ENCODE measurements at regions not wholly inside any gene's neighbourhood (a gene's known extent, or its start where the extent isn't known, plus 50 kb on each side); places are given as distances from the start of the nearest gene placed in this dataset.

GRCh38 chr6:115000736-115001135 is 657.9 kb upstream of the HS3ST5 start:
- H3K4me1 ChIP-seq (ENCODE audit: control insufficient read depth, insufficient read depth, low read length, poor library complexity, severe bottlenecking): no peaks in the 10 kb centered on the region
- H3K4me3 ChIP-seq (ENCODE audit: insufficient read depth, low read depth, low read length, poor library complexity, severe bottlenecking): no peak overlapping the region
- H3K9me3 ChIP-seq (ENCODE audit: control insufficient read depth, low read length): no peaks in the 10 kb centered on the region
- H3K27me3 ChIP-seq (replicated peaks; ENCODE audit: control insufficient read depth, insufficient read depth, low read length, poor library complexity, severe bottlenecking): no peaks in the 10 kb centered on the region
- H3K27ac ChIP-seq (ENCODE audit: insufficient read depth, low read length, poor library complexity, severe bottlenecking): no peak overlapping the region
- no peak for DNase-seq
- H3K36me3 ChIP-seq (ENCODE audit: control insufficient read depth, insufficient read depth, low read length): no peaks in the 10 kb centered on the region

GRCh38 chr6:114998492-114998891 is 655.7 kb upstream of the HS3ST5 start:
- H3K9me3 ChIP-seq (ENCODE audit: control insufficient read depth, low read length): no peaks in the 10 kb centered on the region
- H3K27me3 ChIP-seq (replicated peaks; ENCODE audit: control insufficient read depth, insufficient read depth, low read length, poor library complexity, severe bottlenecking): no peaks in the 10 kb centered on the region
- no peak overlapping the region for H3K27ac ChIP-seq (ENCODE audit: insufficient read depth, low read length, poor library complexity, severe bottlenecking)
- H3K4me3 ChIP-seq (ENCODE audit: insufficient read depth, low read depth, low read length, poor library complexity, severe bottlenecking): no peak overlapping the region
- no peaks in the 10 kb centered on the region for H3K4me1 ChIP-seq (ENCODE audit: control insufficient read depth, insufficient read depth, low read length, poor library complexity, severe bottlenecking)
- no peaks in the 10 kb centered on the region for H3K36me3 ChIP-seq (ENCODE audit: control insufficient read depth, insufficient read depth, low read length)
- DNase-seq: no peak

- Histone ChIP-seq H3K36me3 (ENCODE audit: control insufficient read depth, insufficient read depth, low read length) (no peaks in the 10 kb centered on the region), H3K27ac (ENCODE audit: insufficient read depth, low read length, poor library complexity, severe bottlenecking) (no peak overlapping the region), H3K27me3 (replicated peaks; ENCODE audit: control insufficient read depth, insufficient read depth, low read length, poor library complexity, severe bottlenecking) (no peaks in the 10 kb centered on the region), H3K4me3 (ENCODE audit: insufficient read depth, low read depth, low read length, poor library complexity, severe bottlenecking) (no peak overlapping the region), H3K4me1 (ENCODE audit: control insufficient read depth, insufficient read depth, low read length, poor library complexity, severe bottlenecking) (no peaks in the 10 kb centered on the region), H3K9me3 (ENCODE audit: control insufficient read depth, low read length) (no peaks in the 10 kb centered on the region)
- DNase-seq: no peak
Measured at GRCh38 chr6:114997813-114998292, 655.0 kb upstream of the HS3ST5 start.

- no peak for DNase-seq
- no peaks in the 10 kb centered on the region for H3K27me3 ChIP-seq (replicated peaks; ENCODE audit: control insufficient read depth, insufficient read depth, low read length, poor library complexity, severe bottlenecking)
- no peaks in the 10 kb centered on the region for H3K36me3 ChIP-seq (ENCODE audit: control insufficient read depth, insufficient read depth, low read length)
- H3K4me1 ChIP-seq (ENCODE audit: control insufficient read depth, insufficient read depth, low read length, poor library complexity, severe bottlenecking): no peaks in the 10 kb centered on the region
- H3K27ac ChIP-seq (ENCODE audit: insufficient read depth, low read length, poor library complexity, severe bottlenecking): no peak overlapping the region
- no peak overlapping the region for H3K4me3 ChIP-seq (ENCODE audit: insufficient read depth, low read depth, low read length, poor library complexity, severe bottlenecking)
- H3K9me3 ChIP-seq (ENCODE audit: control insufficient read depth, low read length): no peaks in the 10 kb centered on the region
Measured at GRCh38 chr6:114995526-114995925, 652.7 kb upstream of the HS3ST5 start.

GRCh38 chr6:114989279-114989964 is 646.6 kb upstream of the HS3ST5 start:
- H3K4me3 ChIP-seq (ENCODE audit: insufficient read depth, low read depth, low read length, poor library complexity, severe bottlenecking): no peak overlapping the region
- H3K36me3 ChIP-seq (ENCODE audit: control insufficient read depth, insufficient read depth, low read length): no peaks in the 10 kb centered on the region
- H3K4me1 ChIP-seq (ENCODE audit: control insufficient read depth, insufficient read depth, low read length, poor library complexity, severe bottlenecking): no peaks in the 10 kb centered on the region
- H3K27me3 ChIP-seq (replicated peaks; ENCODE audit: control insufficient read depth, insufficient read depth, low read length, poor library complexity, severe bottlenecking): no peaks in the 10 kb centered on the region
- H3K9me3 ChIP-seq (ENCODE audit: control insufficient read depth, low read length): no peaks in the 10 kb centered on the region
- DNase-seq: peak in 1 of 3 donors; percentile 36
- H3K27ac ChIP-seq (ENCODE audit: insufficient read depth, low read length, poor library complexity, severe bottlenecking): no peak overlapping the region

- Histone ChIP-seq H3K9me3 (ENCODE audit: control insufficient read depth, low read length) (no peaks in the 10 kb centered on the region), H3K36me3 (ENCODE audit: control insufficient read depth, insufficient read depth, low read length) (no peaks in the 10 kb centered on the region), H3K27ac (ENCODE audit: insufficient read depth, low read length, poor library complexity, severe bottlenecking) (no peak overlapping the region), H3K27me3 (replicated peaks; ENCODE audit: control insufficient read depth, insufficient read depth, low read length, poor library complexity, severe bottlenecking) (no peaks in the 10 kb centered on the region), H3K4me1 (ENCODE audit: control insufficient read depth, insufficient read depth, low read length, poor library complexity, severe bottlenecking) (no peaks in the 10 kb centered on the region), H3K4me3 (ENCODE audit: insufficient read depth, low read depth, low read length, poor library complexity, severe bottlenecking) (no peak overlapping the region)
- DNase-seq: no peak
Measured at GRCh38 chr6:114987281-114987680, 644.5 kb upstream of the HS3ST5 start.

- no peak overlapping the region for H3K27ac ChIP-seq (ENCODE audit: insufficient read depth, low read length, poor library complexity, severe bottlenecking)
- H3K9me3 ChIP-seq (ENCODE audit: control insufficient read depth, low read length): no peaks in the 10 kb centered on the region
- DNase-seq: no peak
- no peak overlapping the region for H3K4me3 ChIP-seq (ENCODE audit: insufficient read depth, low read depth, low read length, poor library complexity, severe bottlenecking)
- no peaks in the 10 kb centered on the region for H3K27me3 ChIP-seq (replicated peaks; ENCODE audit: control insufficient read depth, insufficient read depth, low read length, poor library complexity, severe bottlenecking)
- H3K4me1 ChIP-seq (ENCODE audit: control insufficient read depth, insufficient read depth, low read length, poor library complexity, severe bottlenecking): no peaks in the 10 kb centered on the region
- H3K36me3 ChIP-seq (ENCODE audit: control insufficient read depth, insufficient read depth, low read length): no peaks in the 10 kb centered on the region
Measured at GRCh38 chr6:114955363-114955762, 612.5 kb upstream of the HS3ST5 start.

- Histone ChIP-seq H3K9me3 (ENCODE audit: control insufficient read depth, low read length) (no peaks in the 10 kb centered on the region), H3K36me3 (ENCODE audit: control insufficient read depth, insufficient read depth, low read length) (no peaks in the 10 kb centered on the region), H3K4me1 (ENCODE audit: control insufficient read depth, insufficient read depth, low read length, poor library complexity, severe bottlenecking) (no peaks in the 10 kb centered on the region), H3K27me3 (replicated peaks; ENCODE audit: control insufficient read depth, insufficient read depth, low read length, poor library complexity, severe bottlenecking) (no peaks in the 10 kb centered on the region), H3K27ac (ENCODE audit: insufficient read depth, low read length, poor library complexity, severe bottlenecking) (no peak overlapping the region), H3K4me3 (ENCODE audit: insufficient read depth, low read depth, low read length, poor library complexity, severe bottlenecking) (no peak overlapping the region)
- no peak for DNase-seq
Measured at GRCh38 chr6:114952229-114952628, 609.4 kb upstream of the HS3ST5 start.

GRCh38 chr6:114945392-114945791 is 602.6 kb upstream of the HS3ST5 start:
- no peak overlapping the region for H3K4me3 ChIP-seq (ENCODE audit: insufficient read depth, low read depth, low read length, poor library complexity, severe bottlenecking)
- H3K27me3 ChIP-seq (replicated peaks; ENCODE audit: control insufficient read depth, insufficient read depth, low read length, poor library complexity, severe bottlenecking): no peaks in the 10 kb centered on the region
- H3K27ac ChIP-seq (ENCODE audit: insufficient read depth, low read length, poor library complexity, severe bottlenecking): no peak overlapping the region
- H3K9me3 ChIP-seq (ENCODE audit: control insufficient read depth, low read length): no peaks in the 10 kb centered on the region
- H3K4me1 ChIP-seq (ENCODE audit: control insufficient read depth, insufficient read depth, low read length, poor library complexity, severe bottlenecking): no peaks in the 10 kb centered on the region
- DNase-seq: no peak
- H3K36me3 ChIP-seq (ENCODE audit: control insufficient read depth, insufficient read depth, low read length): no peaks in the 10 kb centered on the region

GRCh38 chr6:114941078-114941477 is 598.3 kb upstream of the HS3ST5 start:
- Histone ChIP-seq H3K9me3 (ENCODE audit: control insufficient read depth, low read length) (no peaks in the 10 kb centered on the region), H3K27me3 (replicated peaks; ENCODE audit: control insufficient read depth, insufficient read depth, low read length, poor library complexity, severe bottlenecking) (no peaks in the 10 kb centered on the region), H3K4me3 (ENCODE audit: insufficient read depth, low read depth, low read length, poor library complexity, severe bottlenecking) (no peak overlapping the region), H3K27ac (ENCODE audit: insufficient read depth, low read length, poor library complexity, severe bottlenecking) (no peak overlapping the region), H3K36me3 (ENCODE audit: control insufficient read depth, insufficient read depth, low read length) (no peaks in the 10 kb centered on the region), H3K4me1 (ENCODE audit: control insufficient read depth, insufficient read depth, low read length, poor library complexity, severe bottlenecking) (no peaks in the 10 kb centered on the region)
- DNase-seq: no peak
